Ishikawa (cell line): ENCODE measurements at regions not wholly inside any gene's neighbourhood (a gene's known extent, or its start where the extent isn't known, plus 50 kb on each side); places are given as distances from the start of the nearest gene placed in this dataset.

ENCODE experiments used
- CEBPB ChIP-seq: IDR thresholded peaks from 2 replicates; pipeline ENCODE4 v1.6.1; 2012
- CREB1 ChIP-seq: IDR thresholded peaks from 2 replicates; pipeline ENCODE4 v1.6.1; 2012; ENCODE audit warnings: low read depth
- EGR1 ChIP-seq: IDR thresholded peaks from 2 replicates; pipeline ENCODE4 v1.6.1; 2012
- EP300 ChIP-seq: IDR thresholded peaks from 2 replicates; pipeline ENCODE4 v1.6.1; 2012; ENCODE audit warnings: borderline replicate concordance
- NFIC ChIP-seq: IDR thresholded peaks from 2 replicates; pipeline ENCODE4 v1.6.1; 2012
- RAD21 ChIP-seq: IDR thresholded peaks from 2 replicates; pipeline ENCODE4 v1.6.1; 2012; ENCODE audit warnings: low read depth
- TAF1 ChIP-seq: IDR thresholded peaks from 2 replicates; pipeline ENCODE4 v1.6.1; 2012; ENCODE audit warnings: low read depth, mild to moderate bottlenecking
- TCF12 ChIP-seq: IDR thresholded peaks from 2 replicates; pipeline ENCODE4 v1.6.1; 2012; ENCODE audit warnings: low read depth
- USF1 ChIP-seq: IDR thresholded peaks from 2 replicates; pipeline ENCODE4 v1.6.1; 2012
- YY1 ChIP-seq: IDR thresholded peaks from 2 replicates; pipeline ENCODE4 v1.6.1; 2012; ENCODE audit warnings: low read depth

- TF ChIP-seq CEBPB, result no peak
- no peak for TF ChIP-seq RAD21
- no peak for TF ChIP-seq TAF1
- TF ChIP-seq TCF12, result no peak
- no peak for TF ChIP-seq CREB1
- no peak for TF ChIP-seq EGR1
- TF ChIP-seq EP300, result no peak
- TF ChIP-seq YY1, result no peak
- no peak for TF ChIP-seq USF1
- no peak for TF ChIP-seq NFIC
Measured at GRCh38 chr2:17387591-17387990, 130.6 kb downstream of the RAD51AP2 start.
